ENCODE measurements at regions not wholly inside any gene's neighbourhood (a gene's known extent, or its start where the extent isn't known, plus 50 kb on each side); places are given as distances from the start of the nearest gene placed in this dataset.

- TF ChIP-seq POLR2AphosphoS5 (IDR thresholded peaks at IDR 0.05), result no peak
- no peak for TF ChIP-seq CTCF (IDR thresholded peaks at IDR 0.05)
Measured at GRCh38 chr1:4561205-4561604, 93.2 kb upstream of the AJAP1 start.
